ENCODE measurements at regions not wholly inside any gene's neighbourhood (a gene's known extent, or its start where the extent isn't known, plus 50 kb on each side); places are given as distances from the start of the nearest gene placed in this dataset.

DNA sequence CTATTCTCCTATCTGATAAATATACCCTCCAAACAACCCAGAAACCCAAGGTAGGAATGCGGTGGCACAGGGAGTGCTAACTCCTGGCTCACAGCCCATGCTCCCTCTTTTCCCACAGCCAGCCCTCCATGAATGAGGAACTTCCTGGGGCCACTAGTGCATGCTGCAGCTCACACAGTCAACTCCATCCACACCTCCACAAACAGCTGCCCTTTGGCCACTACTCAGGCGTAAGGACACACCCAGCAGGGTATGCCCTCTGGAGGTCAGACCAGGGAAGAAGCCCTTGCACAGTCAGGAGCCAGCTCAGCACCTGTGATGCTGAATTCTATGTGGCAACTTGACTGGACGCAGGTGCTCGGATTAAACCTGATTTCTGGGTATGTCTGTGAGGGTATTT is 85.2 kb upstream of the PIK3CG start:
- TF ChIP-seq, protein P1, sequence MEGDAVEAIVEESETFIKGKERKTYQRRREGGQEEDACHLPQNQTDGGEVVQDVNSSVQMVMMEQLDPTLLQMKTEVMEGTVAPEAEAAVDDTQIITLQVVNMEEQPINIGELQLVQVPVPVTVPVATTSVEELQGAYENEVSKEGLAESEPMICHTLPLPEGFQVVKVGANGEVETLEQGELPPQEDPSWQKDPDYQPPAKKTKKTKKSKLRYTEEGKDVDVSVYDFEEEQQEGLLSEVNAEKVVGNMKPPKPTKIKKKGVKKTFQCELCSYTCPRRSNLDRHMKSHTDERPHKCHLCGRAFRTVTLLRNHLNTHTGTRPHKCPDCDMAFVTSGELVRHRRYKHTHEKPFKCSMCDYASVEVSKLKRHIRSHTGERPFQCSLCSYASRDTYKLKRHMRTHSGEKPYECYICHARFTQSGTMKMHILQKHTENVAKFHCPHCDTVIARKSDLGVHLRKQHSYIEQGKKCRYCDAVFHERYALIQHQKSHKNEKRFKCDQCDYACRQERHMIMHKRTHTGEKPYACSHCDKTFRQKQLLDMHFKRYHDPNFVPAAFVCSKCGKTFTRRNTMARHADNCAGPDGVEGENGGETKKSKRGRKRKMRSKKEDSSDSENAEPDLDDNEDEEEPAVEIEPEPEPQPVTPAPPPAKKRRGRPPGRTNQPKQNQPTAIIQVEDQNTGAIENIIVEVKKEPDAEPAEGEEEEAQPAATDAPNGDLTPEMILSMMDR (IDR thresholded peaks at IDR 0.05; ENCODE audit: insufficient read depth, low read length, poor library complexity, severe bottlenecking) = no peak
- TF ChIP-seq EZH2phosphoT487 (conservative IDR thresholded peaks at IDR 0.05; ENCODE audit: low read length) = no peak
